Thoracic aorta (tissue), 2 donors: ENCODE measurements at regions not wholly inside any gene's neighbourhood (a gene's known extent, or its start where the extent isn't known, plus 50 kb on each side); places are given as distances from the start of the nearest gene placed in this dataset.

ENCODE experiments used
- ATAC-seq: fragments of 150-250 bp; one replicate; pipeline ENCODE4 v1.8.0; 2017; ENCODE audit warnings: low read depth; ENCODE audit not compliant: insufficient number of reproducible peaks, low FRiP score
- DNase-seq: peaks from one replicate; pipeline ENCODE4 v3.0.0-alpha.2; 2020; ENCODE audit warnings: low spot score
- H3K27ac ChIP-seq, 2 donors: fragments of 200-600 bp; sonication (generic); 1 replicate in 1 of 2; 2 replicates in 1 of 2; pipeline ENCODE4 v1.5.1; 2016; ENCODE audit warnings: mild to moderate bottlenecking in 2 of 2, moderate library complexity in 2 of 2
- H3K27me3 ChIP-seq: fragments of 200-600 bp; sonication (generic); replicated peaks from 2 replicates; pipeline ENCODE4 v1.6.0; 2016; ENCODE audit warnings: mild to moderate bottlenecking; ENCODE audit not compliant: insufficient read depth
- H3K36me3 ChIP-seq: fragments of 200-600 bp; sonication (generic); one replicate; pipeline ENCODE4 v1.5.1; 2016
- H3K4me1 ChIP-seq, 2 donors: fragments of 200-600 bp; sonication (generic); 1 replicate in 1 of 2; 2 replicates in 1 of 2; pipeline versions ENCODE4 v1.5.1 to v1.6.0; 2016; ENCODE audit warnings: low read depth in 2 of 2, mild to moderate bottlenecking in 1 of 2; ENCODE audit not compliant: control insufficient read depth in 1 of 2
- H3K4me3 ChIP-seq: fragments of 200-600 bp; sonication (generic); 2 replicates; pipeline ENCODE4 v1.5.1; 2016; ENCODE audit warnings: mild to moderate bottlenecking
- H3K9me3 ChIP-seq: fragments of 200-600 bp; sonication (generic); 2 replicates; pipeline ENCODE4 v1.5.1; 2016
- CTCF ChIP-seq: fragments of 200-600 bp; sonication (generic); IDR thresholded peaks from one replicate; pipeline ENCODE4 v1.5.1; 2019; ENCODE audit warnings: antibody characterized with exemption

- Histone ChIP-seq H3K27me3 (no peaks in the 10 kb centered on the region), H3K36me3 (no peaks in the 10 kb centered on the region), H3K4me1 (peaks cover 0 to 17% of the 10 kb centered on the region in 2 donors), H3K9me3 (no peaks in the 10 kb centered on the region), H3K4me3 (no peak overlapping the region), H3K27ac (no peak overlapping the region)
- no peak for TF ChIP-seq CTCF
- no peak for DNase-seq
- ATAC-seq, result no peak
Measured at GRCh38 chr13:82657471-82657870, 1224.8 kb downstream of the SLITRK1 start.

DNA sequence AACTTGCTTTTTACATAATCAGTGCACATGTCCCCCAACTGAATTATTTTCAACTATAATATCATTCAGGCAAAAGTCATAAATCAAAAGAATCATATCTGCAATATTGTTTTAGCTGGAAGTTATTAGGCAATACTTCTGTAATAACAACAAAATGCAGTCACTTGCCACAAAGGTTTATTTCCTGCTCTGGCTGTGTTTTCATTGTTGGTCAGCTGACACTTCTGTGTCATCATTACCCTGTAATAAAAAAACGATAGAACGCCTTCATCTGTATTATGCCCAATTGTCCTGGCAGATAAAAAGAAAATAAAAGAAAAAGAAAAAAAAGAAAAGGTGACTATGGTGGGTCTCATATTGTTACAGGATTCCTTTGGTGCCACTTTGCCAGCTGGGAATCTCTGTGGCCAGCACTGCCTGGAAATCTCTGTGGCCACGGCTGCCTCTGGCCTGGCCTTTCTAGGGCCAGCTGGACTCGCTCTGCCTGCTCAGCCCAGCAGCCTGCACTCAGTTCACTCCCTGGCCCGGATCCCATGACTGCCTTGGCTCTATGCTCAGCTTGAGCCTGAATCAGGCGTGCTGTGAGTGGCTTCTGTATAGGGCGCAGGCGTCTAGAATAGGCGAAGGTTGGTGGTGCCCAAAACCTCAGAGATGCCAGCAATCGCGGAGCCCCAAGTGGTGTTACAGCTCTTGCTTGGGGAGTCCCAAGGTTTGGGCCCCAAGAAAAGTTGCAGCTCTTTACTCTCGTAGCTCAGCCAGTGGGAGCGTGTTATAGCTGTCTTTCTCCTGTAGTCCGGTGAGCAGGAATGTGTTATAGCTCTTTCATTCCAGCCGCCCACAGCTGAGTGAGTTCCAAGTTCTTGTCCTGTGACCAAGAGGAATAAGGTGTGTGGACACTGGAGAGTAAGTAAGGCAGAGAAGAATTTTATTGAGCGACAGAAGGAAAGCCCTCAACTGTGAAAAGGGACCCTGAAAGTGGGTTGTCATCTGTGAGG is 1227.1 kb downstream of the SLITRK1 start:
- H3K27ac ChIP-seq, result peak overlapping the region; percentile 71 to 82
- H3K4me1 ChIP-seq, result peaks cover 0 to 17% of the 10 kb centered on the region in 2 donors
- peak overlapping the region; percentile 58 for H3K4me3 ChIP-seq
- no peak for TF ChIP-seq CTCF
- DNase-seq, result peak; percentile 20
- H3K9me3 ChIP-seq, result no peaks in the 10 kb centered on the region
- no peaks in the 10 kb centered on the region for H3K36me3 ChIP-seq
- peak; percentile 90 for ATAC-seq
- H3K27me3 ChIP-seq, result no peaks in the 10 kb centered on the region

DNA sequence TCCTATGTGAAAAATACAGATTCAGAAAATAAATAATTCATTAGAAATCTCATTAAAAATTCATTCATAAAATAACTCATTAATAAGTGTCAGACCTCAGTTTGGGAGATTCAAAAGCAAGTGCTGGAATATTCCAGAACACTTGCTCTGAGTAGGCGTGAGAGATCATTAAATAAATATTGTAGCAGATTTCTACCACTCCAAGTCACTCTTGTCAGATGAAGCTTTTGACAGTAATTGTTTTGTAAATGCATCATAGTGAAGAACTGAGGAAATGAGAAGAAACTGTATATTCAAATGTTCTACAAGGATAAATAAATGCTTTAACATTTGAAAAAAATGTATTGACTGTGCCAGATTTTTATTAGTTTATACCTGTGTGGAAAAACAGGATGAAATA is 1228.1 kb downstream of the SLITRK1 start:
- no peak overlapping the region for H3K27ac ChIP-seq
- H3K9me3 ChIP-seq, result no peaks in the 10 kb centered on the region
- H3K4me1 ChIP-seq, result peaks cover 0 to 17% of the 10 kb centered on the region in 2 donors
- TF ChIP-seq CTCF, result no peak
- no peaks in the 10 kb centered on the region for H3K27me3 ChIP-seq
- no peak for DNase-seq
- H3K4me3 ChIP-seq, result no peak overlapping the region
- ATAC-seq, result no peak
- no peaks in the 10 kb centered on the region for H3K36me3 ChIP-seq

GRCh38 chr13:82647540-82647939 is 1234.7 kb downstream of the SLITRK1 start:
- ATAC-seq (no peak), DNase-seq (no peak)
- H3K4me1 ChIP-seq, result no peaks in the 10 kb centered on the region
- H3K36me3 ChIP-seq, result no peaks in the 10 kb centered on the region
- H3K27ac ChIP-seq, result no peak overlapping the region
- H3K4me3 ChIP-seq, result no peak overlapping the region
- no peak for TF ChIP-seq CTCF
- H3K9me3 ChIP-seq, result no peaks in the 10 kb centered on the region
- no peaks in the 10 kb centered on the region for H3K27me3 ChIP-seq

GRCh38 chr13:82636119-82636518 is 1246.2 kb downstream of the SLITRK1 start:
- no peaks in the 10 kb centered on the region for H3K27me3 ChIP-seq
- no peak for DNase-seq
- no peaks in the 10 kb centered on the region for H3K4me1 ChIP-seq
- ATAC-seq, result no peak
- H3K9me3 ChIP-seq, result no peaks in the 10 kb centered on the region
- H3K4me3 ChIP-seq, result no peak overlapping the region
- no peak for TF ChIP-seq CTCF
- no peaks in the 10 kb centered on the region for H3K36me3 ChIP-seq
- no peak overlapping the region for H3K27ac ChIP-seq
